ENCODE measurements at regions not wholly inside any gene's neighbourhood (a gene's known extent, or its start where the extent isn't known, plus 50 kb on each side); places are given as distances from the start of the nearest gene placed in this dataset.

- H3K4me3 ChIP-seq (ENCODE audit: low read length), result no peak overlapping the region
- DNase-seq (ENCODE audit: low read depth, low spot score), result peak; percentile 58
Measured at GRCh38 chr4:138680989-138681604, 334.5 kb upstream of the NOCT start.

- no peak overlapping the region for H3K4me3 ChIP-seq (ENCODE audit: low read length)
- no peak for DNase-seq (ENCODE audit: low read depth, low spot score)
Measured at GRCh38 chr4:138680256-138680655, 335.3 kb upstream of the NOCT start.

- H3K4me3 ChIP-seq (ENCODE audit: low read length), result no peak overlapping the region
- no peak for DNase-seq (ENCODE audit: low read depth, low spot score)
Measured at GRCh38 chr4:138678985-138679746, 336.4 kb upstream of the NOCT start.

- DNase-seq (ENCODE audit: low read depth, low spot score), result no peak
- no peak overlapping the region for H3K4me3 ChIP-seq (ENCODE audit: low read length)
Measured at GRCh38 chr4:138677748-138678147, 337.8 kb upstream of the NOCT start.

GRCh38 chr4:138677212-138677611 lies 338.4 kb upstream of the NOCT start:
- H3K4me3 ChIP-seq (ENCODE audit: low read length), result no peak overlapping the region
- DNase-seq (ENCODE audit: low read depth, low spot score), result no peak

GRCh38 chr4:138675685-138676084 lies 339.9 kb upstream of the NOCT start:
- no peak for DNase-seq (ENCODE audit: low read depth, low spot score)
- no peak overlapping the region for H3K4me3 ChIP-seq (ENCODE audit: low read length)

GRCh38 chr4:138674209-138674608 lies 341.4 kb upstream of the NOCT start:
- no peak for DNase-seq (ENCODE audit: low read depth, low spot score)
- H3K4me3 ChIP-seq (ENCODE audit: low read length), result no peak overlapping the region

- no peak for DNase-seq (ENCODE audit: low read depth, low spot score)
- H3K4me3 ChIP-seq (ENCODE audit: low read length), result no peak overlapping the region
Measured at GRCh38 chr4:138673053-138673452, 342.5 kb upstream of the NOCT start.

- DNase-seq (ENCODE audit: low read depth, low spot score), result no peak
- H3K4me3 ChIP-seq (ENCODE audit: low read length), result no peak overlapping the region
Measured at GRCh38 chr4:138672393-138672976, 343.1 kb upstream of the NOCT start.

GRCh38 chr4:138671606-138672084 lies 343.9 kb upstream of the NOCT start:
- no peak for DNase-seq (ENCODE audit: low read depth, low spot score)
- H3K4me3 ChIP-seq (ENCODE audit: low read length), result no peak overlapping the region

GRCh38 chr4:138671106-138671505 lies 344.5 kb upstream of the NOCT start:
- no peak overlapping the region for H3K4me3 ChIP-seq (ENCODE audit: low read length)
- no peak for DNase-seq (ENCODE audit: low read depth, low spot score)

- no peak for DNase-seq (ENCODE audit: low read depth, low spot score)
Measured at GRCh38 chr4:138670681-138671080, 344.9 kb upstream of the NOCT start.

GRCh38 chr4:138669479-138670315 lies 345.9 kb upstream of the NOCT start:
- DNase-seq (ENCODE audit: low read depth, low spot score), result no peak
- H3K4me3 ChIP-seq (ENCODE audit: low read length), result no peak overlapping the region

More at GRCh38 chr4:138670681-138671080, 344.9 kb upstream of the NOCT start:
- H3K4me3 ChIP-seq (ENCODE audit: low read length), result no peak overlapping the region

GRCh38 chr4:138668309-138668708 lies 347.3 kb upstream of the NOCT start:
- DNase-seq (ENCODE audit: low read depth, low spot score), result no peak
- H3K4me3 ChIP-seq (ENCODE audit: low read length), result no peak overlapping the region

- no peak for DNase-seq (ENCODE audit: low read depth, low spot score)
- H3K4me3 ChIP-seq (ENCODE audit: low read length), result no peak overlapping the region
Measured at GRCh38 chr4:138666366-138666765, 349.2 kb upstream of the NOCT start.

GRCh38 chr4:138665851-138666250 lies 349.7 kb upstream of the NOCT start:
- no peak for DNase-seq (ENCODE audit: low read depth, low spot score)
- H3K4me3 ChIP-seq (ENCODE audit: low read length), result no peak overlapping the region

GRCh38 chr4:138663883-138664282 lies 351.7 kb upstream of the NOCT start:
- no peak for DNase-seq (ENCODE audit: low read depth, low spot score)
- H3K4me3 ChIP-seq (ENCODE audit: low read length), result no peak overlapping the region

GRCh38 chr4:138659812-138660316 lies 355.7 kb upstream of the NOCT start:
- no peak for DNase-seq (ENCODE audit: low read depth, low spot score)
- no peak overlapping the region for H3K4me3 ChIP-seq (ENCODE audit: low read length)

- DNase-seq (ENCODE audit: low read depth, low spot score), result no peak
- no peak overlapping the region for H3K4me3 ChIP-seq (ENCODE audit: low read length)
Measured at GRCh38 chr4:138659037-138659811, 356.4 kb upstream of the NOCT start.

Measured in Jurkat, Clone E6-1 (cell line).